Upper lobe of left lung (tissue), 6 donors: ENCODE measurements at regions not wholly inside any gene's neighbourhood (a gene's known extent, or its start where the extent isn't known, plus 50 kb on each side); places are given as distances from the start of the nearest gene placed in this dataset.

ENCODE experiments used
- ATAC-seq, 2 donors: fragments of 200-7000 bp; cut with Tn5 transposase; one replicate each; pipeline ENCODE4 v1.9.1; 2022; ENCODE audit warnings: mild to moderate bottlenecking in 2 of 2, moderate library complexity in 2 of 2; ENCODE audit not compliant: low FRiP score in 2 of 2
- DNase-seq, 2 donors: peaks; one replicate each; pipeline ENCODE4 v3.0.0-alpha.2; 2019 to 2020
- H3K27ac ChIP-seq, 4 donors: fragments of 200-600 bp; sonication (generic); one replicate each; pipeline ENCODE4 v1.5.1; 2016 to 2019
- H3K27me3 ChIP-seq, 4 donors: fragments of 200-600 bp; sonication (generic); one replicate each; pipeline ENCODE4 v1.5.1; 2017 to 2019
- H3K36me3 ChIP-seq, 4 donors: fragments of 200-600 bp; sonication (generic); one replicate each; pipeline ENCODE4 v1.5.1; 2016 to 2019
- H3K4me1 ChIP-seq, 4 donors: fragments of 200-600 bp; sonication (generic); one replicate each; pipeline ENCODE4 v1.5.1; 2018 to 2019
- H3K4me3 ChIP-seq, 4 donors: fragments of 200-600 bp; sonication (generic); one replicate each; pipeline ENCODE4 v1.5.1; 2017 to 2019; ENCODE audit warnings: mild to moderate bottlenecking in 2 of 4, moderate library complexity in 1 of 4
- H3K9me3 ChIP-seq, 4 donors: fragments of 200-600 bp; sonication (generic); one replicate each; pipeline ENCODE4 v1.5.1; 2018 to 2019
- EP300 ChIP-seq, 4 donors: sonication (generic); formaldehyde crosslinking; IDR thresholded peaks; one replicate each; pipeline ENCODE4 v1.5.1; 2017; ENCODE audit warnings: antibody characterized with exemption in 4 of 4, control low read depth in 2 of 4
- POLR2A ChIP-seq, 4 donors: fragments of 450-650 bp; IDR thresholded peaks; one replicate each; pipeline ENCODE4 v1.5.1; 2016 to 2017; ENCODE audit warnings: antibody characterized with exemption in 4 of 4, mild to moderate bottlenecking in 2 of 4
- POLR2AphosphoS5 ChIP-seq, 2 donors: sonication (generic); formaldehyde crosslinking; IDR thresholded peaks; one replicate each; pipeline ENCODE4 v1.5.1; 2017; ENCODE audit warnings: antibody characterized with exemption in 2 of 2
- WGBS, 2 donors: methylation state at CpG; one replicate each; pipeline ENCODE4 v1.1.5; 2017 to 2018; 5-methylcytosine and 5-hydroxymethylcytosine counted together
- TF ChIP-seq, protein P1 (sequence below), 6 experiments: fragments of 450-650 bp in 4 of 6; fragments of 200-600 bp in 2 of 6; sonication (generic) in 2 of 6; IDR thresholded peaks; one replicate each; pipeline ENCODE4 v1.5.1; 2016 to 2019; ENCODE audit warnings: antibody characterized with exemption in 6 of 6
- donor health status: DM: no; HTN: no; CAD: no; lungs with moderate emphysema.
- donor health status: DM: no; HTN: yes; CAD: no; lungs with severe emphysema.

DNA sequence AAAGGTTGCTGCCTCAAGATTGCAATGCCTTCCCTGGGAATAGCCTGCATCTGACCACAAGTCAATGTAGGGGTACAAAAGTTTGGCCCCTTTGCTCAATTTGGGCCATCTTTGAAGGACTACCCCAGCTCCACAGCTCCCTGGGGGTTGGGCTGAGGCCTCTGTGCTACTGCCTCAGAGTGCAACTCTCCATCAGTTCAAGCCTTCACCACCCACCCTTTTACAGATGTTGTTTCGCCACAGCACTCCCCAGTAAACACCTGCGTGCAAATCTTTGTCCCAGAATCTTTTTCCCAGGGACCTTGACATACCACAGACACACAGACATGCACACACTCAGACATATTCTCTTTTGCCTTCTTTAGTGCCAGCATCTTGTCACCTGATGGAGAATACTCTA lies 66.0 kb upstream of the ANKRD1 start:
- Histone ChIP-seq H3K27ac (no peak overlapping the region), H3K36me3 (no peaks in the 10 kb centered on the region), H3K4me3 (no peak overlapping the region), H3K4me1 (no peaks in the 10 kb centered on the region), H3K9me3 (no peaks in the 10 kb centered on the region), H3K27me3 (no peaks in the 10 kb centered on the region)
- 92 to 94% methylated on average over 2 of the region's 2 CpGs for WGBS, 2 donors
- TF ChIP-seq, protein P1, sequence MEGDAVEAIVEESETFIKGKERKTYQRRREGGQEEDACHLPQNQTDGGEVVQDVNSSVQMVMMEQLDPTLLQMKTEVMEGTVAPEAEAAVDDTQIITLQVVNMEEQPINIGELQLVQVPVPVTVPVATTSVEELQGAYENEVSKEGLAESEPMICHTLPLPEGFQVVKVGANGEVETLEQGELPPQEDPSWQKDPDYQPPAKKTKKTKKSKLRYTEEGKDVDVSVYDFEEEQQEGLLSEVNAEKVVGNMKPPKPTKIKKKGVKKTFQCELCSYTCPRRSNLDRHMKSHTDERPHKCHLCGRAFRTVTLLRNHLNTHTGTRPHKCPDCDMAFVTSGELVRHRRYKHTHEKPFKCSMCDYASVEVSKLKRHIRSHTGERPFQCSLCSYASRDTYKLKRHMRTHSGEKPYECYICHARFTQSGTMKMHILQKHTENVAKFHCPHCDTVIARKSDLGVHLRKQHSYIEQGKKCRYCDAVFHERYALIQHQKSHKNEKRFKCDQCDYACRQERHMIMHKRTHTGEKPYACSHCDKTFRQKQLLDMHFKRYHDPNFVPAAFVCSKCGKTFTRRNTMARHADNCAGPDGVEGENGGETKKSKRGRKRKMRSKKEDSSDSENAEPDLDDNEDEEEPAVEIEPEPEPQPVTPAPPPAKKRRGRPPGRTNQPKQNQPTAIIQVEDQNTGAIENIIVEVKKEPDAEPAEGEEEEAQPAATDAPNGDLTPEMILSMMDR (IDR thresholded peaks at IDR 0.05) = no peak
- TF ChIP-seq POLR2A (IDR thresholded peaks at IDR 0.05) (no peak), POLR2AphosphoS5 (IDR thresholded peaks at IDR 0.05) (no peak), EP300 (IDR thresholded peaks at IDR 0.05) (no peak)
- DNase-seq (no peak), ATAC-seq (no peak)

DNA sequence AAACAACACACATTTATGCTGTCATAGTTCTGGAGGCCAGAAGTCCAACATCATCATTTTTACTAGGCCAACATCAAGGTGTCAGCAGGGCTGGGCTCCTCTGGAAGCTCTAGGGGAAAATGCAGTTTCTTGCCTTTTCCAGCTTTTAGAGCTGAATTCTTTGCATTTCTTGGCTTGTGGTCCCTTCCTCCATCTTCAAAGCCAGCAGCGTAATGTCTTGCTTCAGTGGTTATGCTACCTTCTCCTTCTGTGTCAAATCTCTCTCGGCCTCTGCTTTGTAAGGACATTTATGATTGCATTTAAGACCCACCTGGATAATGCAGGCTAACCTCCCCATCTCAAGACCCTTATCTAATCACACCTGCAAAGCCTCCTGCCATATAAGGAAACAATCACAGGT lies 66.5 kb upstream of the ANKRD1 start:
- Histone ChIP-seq H3K4me1 (no peaks in the 10 kb centered on the region), H3K27me3 (no peaks in the 10 kb centered on the region), H3K9me3 (no peaks in the 10 kb centered on the region), H3K36me3 (no peaks in the 10 kb centered on the region), H3K27ac (no peak overlapping the region), H3K4me3 (no peak overlapping the region)
- DNase-seq (no peak), ATAC-seq (no peak)
- no peak for TF ChIP-seq POLR2AphosphoS5 (IDR thresholded peaks at IDR 0.05)
- no peak for TF ChIP-seq POLR2A (IDR thresholded peaks at IDR 0.05)
- TF ChIP-seq EP300 (IDR thresholded peaks at IDR 0.05) = no peak
- TF ChIP-seq, protein P1 (IDR thresholded peaks at IDR 0.05) = no peak
- 92 to 93% methylated on average over 2 of the region's 2 CpGs for WGBS, 2 donors

DNA sequence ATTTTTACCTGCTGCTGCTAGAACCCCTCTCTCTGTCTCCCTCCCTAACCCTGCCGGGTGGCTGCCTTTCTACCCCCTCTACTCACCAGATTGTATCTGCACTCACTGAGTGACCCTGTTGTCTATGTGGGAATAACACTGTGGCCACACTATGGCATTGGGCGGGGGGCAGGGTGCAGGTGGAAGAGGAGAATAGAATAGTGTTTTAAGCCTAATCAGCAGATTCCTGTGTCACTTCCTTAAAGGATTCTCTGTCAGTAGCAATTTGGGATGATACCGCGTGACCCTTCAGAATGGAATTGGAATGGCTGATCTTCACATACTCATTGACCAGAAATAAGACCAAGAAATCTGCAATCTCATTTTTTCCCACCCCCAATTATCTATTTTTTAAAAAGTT lies 67.1 kb upstream of the ANKRD1 start:
- TF ChIP-seq POLR2A (IDR thresholded peaks at IDR 0.05) (no peak), POLR2AphosphoS5 (IDR thresholded peaks at IDR 0.05) (no peak), EP300 (IDR thresholded peaks at IDR 0.05) (no peak)
- TF ChIP-seq, protein P1 (IDR thresholded peaks at IDR 0.05) = no peak
- ATAC-seq = no peak
- WGBS, 2 donors = 94 to 95% methylated on average over 4 of the region's 4 CpGs
- no peak for DNase-seq
- Histone ChIP-seq H3K9me3 (no peaks in the 10 kb centered on the region), H3K4me1 (no peaks in the 10 kb centered on the region), H3K27ac (no peak overlapping the region), H3K27me3 (no peaks in the 10 kb centered on the region), H3K4me3 (no peak overlapping the region), H3K36me3 (no peaks in the 10 kb centered on the region)

DNA sequence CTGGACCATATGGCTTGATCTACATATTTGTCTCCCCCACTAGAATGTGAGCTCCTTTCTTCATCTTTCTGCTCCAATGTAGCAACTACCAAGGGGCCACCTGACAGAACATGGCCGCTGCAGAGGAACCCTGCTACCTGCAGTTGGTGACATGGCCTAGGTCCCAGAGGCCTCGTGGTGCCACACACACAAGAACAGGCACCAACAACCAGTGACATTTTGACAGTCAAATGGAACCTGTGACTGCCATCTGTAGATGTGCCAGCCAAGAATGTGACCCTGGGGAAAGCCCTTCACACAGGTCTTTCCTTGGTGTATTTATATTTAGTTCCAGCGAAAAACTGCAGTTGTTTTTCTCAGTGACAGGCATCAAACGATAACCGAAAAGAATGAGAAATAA lies 67.9 kb upstream of the ANKRD1 start:
- WGBS, 2 donors = 85 to 90% methylated on average over 4 to 5 of the region's 5 CpGs
- no peak overlapping the region for H3K27ac ChIP-seq

DNA sequence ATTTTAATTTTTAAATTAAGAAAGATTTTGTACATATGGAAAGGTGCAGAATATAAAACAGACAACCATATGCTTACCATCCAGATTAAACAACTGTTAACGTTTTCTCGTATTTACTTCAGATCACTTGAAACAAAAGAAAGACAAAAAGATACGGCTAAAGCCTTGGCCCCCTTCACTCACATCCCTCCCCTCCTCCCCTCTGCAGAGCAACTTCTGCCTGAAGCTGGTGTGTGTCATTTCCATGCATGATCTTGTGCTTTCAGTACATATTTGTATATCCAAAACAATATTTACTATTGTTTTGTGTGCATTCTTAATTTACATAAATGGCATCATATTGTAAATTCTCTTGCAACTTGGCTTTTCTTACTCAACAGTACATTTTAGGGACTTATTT lies 68.5 kb upstream of the ANKRD1 start:
- DNase-seq = no peak
- 87 to 92% methylated on average over 3 of the region's 3 CpGs for WGBS, 2 donors

More for the DNA sequence above, 67.9 kb upstream of the ANKRD1 start:
- Histone ChIP-seq H3K4me1 (no peaks in the 10 kb centered on the region), H3K9me3 (no peaks in the 10 kb centered on the region), H3K27me3 (no peaks in the 10 kb centered on the region), H3K36me3 (no peaks in the 10 kb centered on the region), H3K4me3 (no peak overlapping the region)
- ATAC-seq = no peak
- TF ChIP-seq POLR2AphosphoS5 (IDR thresholded peaks at IDR 0.05) = no peak
- no peak for TF ChIP-seq POLR2A (IDR thresholded peaks at IDR 0.05)
- TF ChIP-seq, protein P1 (IDR thresholded peaks at IDR 0.05) = no peak
- no peak for TF ChIP-seq EP300 (IDR thresholded peaks at IDR 0.05)
- DNase-seq = no peak

More for the DNA sequence above, 68.5 kb upstream of the ANKRD1 start:
- Histone ChIP-seq H3K27me3 (no peaks in the 10 kb centered on the region), H3K36me3 (no peaks in the 10 kb centered on the region), H3K4me1 (no peaks in the 10 kb centered on the region), H3K27ac (no peak overlapping the region), H3K9me3 (no peaks in the 10 kb centered on the region), H3K4me3 (no peak overlapping the region)
- no peak for ATAC-seq
- TF ChIP-seq POLR2AphosphoS5 (IDR thresholded peaks at IDR 0.05) = no peak
- no peak for TF ChIP-seq EP300 (IDR thresholded peaks at IDR 0.05)
- TF ChIP-seq, protein P1 (IDR thresholded peaks at IDR 0.05) = no peak
- TF ChIP-seq POLR2A (IDR thresholded peaks at IDR 0.05) = no peak
